22Rv1 (cell line): ENCODE measurements at regions not wholly inside any gene's neighbourhood (a gene's known extent, or its start where the extent isn't known, plus 50 kb on each side); places are given as distances from the start of the nearest gene placed in this dataset.
"Not testable (repeated sequence)": the region's sequence is repeated elsewhere in the genome, so short reads cannot be mapped to it uniquely, and the experiment has no call there.

ENCODE experiments used
- CTCF ChIP-seq: fragments of 450-650 bp; IDR thresholded peaks from 2 replicates; pipeline ENCODE4 v1.5.1; 2017; ENCODE audit warnings: mild to moderate bottlenecking
- ZFX ChIP-seq: fragments of 450-650 bp; IDR thresholded peaks from 2 replicates; pipeline ENCODE4 v1.6.1; 2017; ENCODE audit warnings: antibody characterized with exemption, borderline replicate concordance

GRCh38 chr9:39008907-39009306 is 279.1 kb downstream of the CNTNAP3 start:
- not testable (repeated sequence) for TF ChIP-seq CTCF, ZFX
